Fibroblast of mammary gland (primary cell): ENCODE measurements at regions not wholly inside any gene's neighbourhood (a gene's known extent, or its start where the extent isn't known, plus 50 kb on each side); places are given as distances from the start of the nearest gene placed in this dataset.

Experiments
- DNase-seq: peaks from one replicate; pipeline ENCODE4 v3.0.0-alpha.2; 2010; ENCODE audit warnings: low read depth
- H3K4me3 ChIP-seq: 2 replicates; pipeline ENCODE4 v1.5.1; 2011; ENCODE audit warnings: low read depth, mild to moderate bottlenecking, low read length, moderate library complexity; ENCODE audit not compliant: control insufficient read depth
- TF ChIP-seq, protein P1 (sequence below): conservative IDR thresholded peaks from 2 replicates; pipeline ENCODE4 v1.5.1; 2011; ENCODE audit warnings: low read depth, low read length, inconsistent platforms; ENCODE audit not compliant: control insufficient read depth, insufficient read depth

DNA sequence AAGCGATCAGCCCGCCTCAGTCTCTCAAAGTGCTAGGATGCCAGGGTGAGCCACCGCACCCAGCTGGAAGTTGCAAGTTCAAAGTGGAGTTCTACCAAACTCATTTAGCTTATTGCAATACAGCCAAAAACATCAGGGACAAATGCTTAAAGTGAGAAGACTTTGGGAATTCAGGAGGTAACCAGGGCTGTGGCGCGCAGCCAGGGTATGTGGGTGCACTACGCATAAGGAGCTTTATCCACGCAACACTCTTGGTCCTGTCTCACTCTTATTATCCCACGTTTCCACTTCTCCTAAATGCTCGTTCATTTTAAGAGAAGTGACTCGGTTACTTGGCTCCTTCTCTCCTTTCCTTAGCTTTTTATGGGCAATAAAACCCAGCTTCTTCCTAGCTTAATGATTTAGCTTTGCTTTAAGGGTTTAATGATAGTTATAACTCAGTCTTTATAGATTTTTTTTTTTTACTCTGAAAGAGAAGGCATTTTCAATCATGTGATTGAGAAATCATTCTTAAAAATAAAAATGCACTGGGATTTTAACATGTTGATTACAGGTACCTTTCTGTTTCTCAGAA lies 199.8 kb downstream of the KCNE4 start:
- DNase-seq: no peak
- TF ChIP-seq, protein P1, sequence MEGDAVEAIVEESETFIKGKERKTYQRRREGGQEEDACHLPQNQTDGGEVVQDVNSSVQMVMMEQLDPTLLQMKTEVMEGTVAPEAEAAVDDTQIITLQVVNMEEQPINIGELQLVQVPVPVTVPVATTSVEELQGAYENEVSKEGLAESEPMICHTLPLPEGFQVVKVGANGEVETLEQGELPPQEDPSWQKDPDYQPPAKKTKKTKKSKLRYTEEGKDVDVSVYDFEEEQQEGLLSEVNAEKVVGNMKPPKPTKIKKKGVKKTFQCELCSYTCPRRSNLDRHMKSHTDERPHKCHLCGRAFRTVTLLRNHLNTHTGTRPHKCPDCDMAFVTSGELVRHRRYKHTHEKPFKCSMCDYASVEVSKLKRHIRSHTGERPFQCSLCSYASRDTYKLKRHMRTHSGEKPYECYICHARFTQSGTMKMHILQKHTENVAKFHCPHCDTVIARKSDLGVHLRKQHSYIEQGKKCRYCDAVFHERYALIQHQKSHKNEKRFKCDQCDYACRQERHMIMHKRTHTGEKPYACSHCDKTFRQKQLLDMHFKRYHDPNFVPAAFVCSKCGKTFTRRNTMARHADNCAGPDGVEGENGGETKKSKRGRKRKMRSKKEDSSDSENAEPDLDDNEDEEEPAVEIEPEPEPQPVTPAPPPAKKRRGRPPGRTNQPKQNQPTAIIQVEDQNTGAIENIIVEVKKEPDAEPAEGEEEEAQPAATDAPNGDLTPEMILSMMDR: no peak
- H3K4me3 ChIP-seq: no peak overlapping the region

DNA sequence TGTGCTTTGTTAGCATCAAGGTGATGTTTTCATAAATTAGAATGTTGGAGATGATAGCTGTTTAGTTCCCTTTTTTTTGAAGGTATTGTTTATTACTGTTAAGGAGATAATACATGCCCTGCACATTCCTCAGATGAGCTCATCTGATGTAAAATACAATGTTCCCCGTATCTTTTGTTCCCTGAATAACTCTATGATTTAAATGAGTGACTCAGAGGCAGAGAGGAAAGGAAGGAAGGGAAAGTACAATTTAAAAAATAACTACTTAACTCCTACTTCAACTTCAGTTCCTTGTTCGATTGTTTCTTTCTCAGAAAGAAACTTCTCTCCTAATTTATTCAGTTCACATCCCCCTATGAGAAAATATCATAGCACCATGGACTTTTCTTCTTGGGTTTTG lies 208.7 kb downstream of the KCNE4 start:
- TF ChIP-seq, protein P1: no peak
- DNase-seq: peak; percentile 40
- no peak overlapping the region for H3K4me3 ChIP-seq

DNA sequence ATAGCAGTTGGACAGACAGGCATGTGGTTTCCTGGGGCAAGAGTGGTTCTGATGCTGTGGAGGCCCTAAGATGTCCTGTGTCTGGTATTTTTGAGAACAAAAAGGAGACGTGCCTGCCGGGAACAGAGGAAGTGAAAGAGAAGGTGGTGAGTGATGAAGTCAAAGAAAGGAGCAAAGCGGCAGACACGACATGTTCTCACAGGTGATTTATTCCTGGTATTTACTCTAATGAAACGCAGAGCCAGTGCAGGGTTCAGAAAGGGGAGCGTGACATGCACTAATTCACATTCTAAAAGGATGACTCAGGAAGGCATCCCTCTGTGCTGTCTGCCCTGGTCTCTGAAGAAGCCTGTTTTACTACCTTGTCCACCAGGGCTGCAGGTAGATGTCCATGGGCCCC lies 211.0 kb downstream of the KCNE4 start:
- DNase-seq: peak; percentile 20
- TF ChIP-seq, protein P1: no peak

DNA sequence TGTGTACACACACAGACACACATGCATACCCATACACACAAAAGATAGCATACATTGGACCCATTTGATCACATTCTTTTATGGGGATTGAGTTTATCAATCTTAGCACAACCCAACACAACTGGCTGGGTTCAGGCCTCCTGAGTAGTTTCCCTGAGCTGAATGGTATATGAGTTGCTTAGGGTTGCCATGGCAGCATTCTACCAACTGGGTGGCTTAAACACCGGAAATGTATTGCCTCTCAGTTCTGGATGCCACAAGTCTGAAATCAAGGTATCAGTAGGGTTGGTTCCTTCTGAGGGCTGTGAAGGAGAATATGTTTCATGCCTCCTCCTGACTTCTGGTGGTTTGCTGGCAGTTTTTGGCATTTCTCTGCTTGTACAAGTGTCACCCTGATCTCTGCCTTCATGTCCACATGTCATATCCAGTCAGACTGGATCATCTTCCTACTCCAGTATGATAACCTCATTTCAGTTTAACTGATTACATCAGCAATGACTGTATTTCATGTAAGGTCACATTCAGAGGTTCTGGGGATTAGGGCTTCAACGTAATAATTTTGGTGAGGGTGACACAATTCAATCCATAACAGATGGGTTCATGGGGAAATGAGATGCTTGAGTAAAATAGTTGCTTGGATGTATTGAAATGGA lies 212.7 kb downstream of the KCNE4 start:
- H3K4me3 ChIP-seq: no peak overlapping the region
- DNase-seq: no peak
- TF ChIP-seq, protein P1: no peak

More for the DNA sequence above, 211.0 kb downstream of the KCNE4 start:
- no peak overlapping the region for H3K4me3 ChIP-seq

DNA sequence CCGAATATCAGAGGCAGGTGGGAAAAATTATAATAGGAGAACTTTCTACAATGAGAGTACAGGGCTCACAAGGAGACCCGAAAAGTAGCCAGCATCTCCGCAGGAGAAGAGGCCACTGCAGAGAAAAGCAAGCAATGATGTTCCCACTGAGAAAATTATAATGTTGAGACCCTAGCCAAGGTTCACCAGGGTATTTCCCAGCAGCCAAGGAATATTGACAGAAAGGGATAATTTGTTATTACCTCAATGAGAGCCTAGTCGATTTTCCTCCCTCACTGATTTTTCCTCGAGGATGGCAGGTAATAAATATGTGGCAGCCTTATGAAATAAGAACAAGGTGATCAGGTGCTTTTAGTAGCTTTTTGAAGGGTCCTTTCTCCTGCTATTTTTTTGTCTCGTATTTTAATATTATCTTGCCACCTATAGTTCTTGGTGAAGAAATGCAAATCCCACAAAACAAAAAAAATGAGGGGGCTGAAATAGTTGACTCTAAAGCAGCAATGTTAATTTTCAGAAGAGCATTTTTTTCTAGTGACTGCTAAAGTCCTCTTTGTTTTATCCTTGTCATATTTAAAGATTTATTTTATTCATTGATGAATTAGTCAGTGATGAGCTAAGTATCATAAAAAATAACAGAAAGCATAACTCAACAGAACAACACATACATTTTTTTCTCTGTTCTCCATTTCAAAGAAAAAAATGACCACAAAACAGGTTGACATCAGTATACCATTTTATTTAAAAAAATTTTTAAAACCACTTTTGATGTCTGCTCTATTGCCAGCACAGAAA lies 215.4 kb downstream of the KCNE4 start:
- TF ChIP-seq, protein P1: no peak
- DNase-seq: no peak

DNA sequence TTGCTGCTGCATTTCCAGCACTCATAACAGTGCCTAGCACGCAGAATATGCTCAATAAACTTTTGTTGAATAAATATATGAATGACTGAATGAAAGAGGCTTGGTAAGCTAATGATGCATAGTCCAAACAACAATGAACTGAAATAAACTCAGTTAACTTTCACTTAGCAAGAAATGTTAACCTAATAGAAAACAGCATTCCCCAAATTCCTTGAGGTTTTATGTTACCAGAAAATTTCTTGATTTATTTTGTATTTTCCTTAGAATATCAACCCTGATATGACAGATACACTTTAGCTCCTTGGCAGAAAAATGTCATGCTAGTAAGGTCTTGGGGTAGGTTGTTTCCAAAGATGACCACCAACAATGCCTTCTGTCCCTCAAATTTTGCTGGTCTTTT lies 217.4 kb downstream of the KCNE4 start:
- no peak overlapping the region for H3K4me3 ChIP-seq
- TF ChIP-seq, protein P1: no peak
- no peak for DNase-seq

More for the DNA sequence above, 215.4 kb downstream of the KCNE4 start:
- no peak overlapping the region for H3K4me3 ChIP-seq
